ENCODE measurements at regions not wholly inside any gene's neighbourhood (a gene's known extent, or its start where the extent isn't known, plus 50 kb on each side); places are given as distances from the start of the nearest gene placed in this dataset.

GRCh38 chr5:54825005-54825404, 160.4 kb downstream of the ESM1 start:
- Mint-ChIP-seq H3K9me3 (peaks cover 2% of the 10 kb centered on the region), H3K27ac (no peak overlapping the region), H3K36me3 (ENCODE audit: low read depth) (no peaks in the 10 kb centered on the region), H3K4me3 (no peak overlapping the region), H3K27me3 (peaks cover 31% of the 10 kb centered on the region), H3K4me1 (no peaks in the 10 kb centered on the region)
- POLR2A ChIA-PET, result no interaction called here
- no peak for DNase-seq
- CTCF ChIA-PET, result interaction anchor here (3.0 kb wide), 1 partner anchor 20 kb away, joined by 10 read pairs; no protein-coding TSS in a partner anchor

- ChIA-PET CTCF (no interaction called here), POLR2A (no interaction called here)
- Mint-ChIP-seq H3K9me3 (peaks cover 2% of the 10 kb centered on the region), H3K27me3 (peaks cover 39% of the 10 kb centered on the region), H3K4me3 (no peak overlapping the region), H3K36me3 (ENCODE audit: low read depth) (no peaks in the 10 kb centered on the region), H3K27ac (no peak overlapping the region), H3K4me1 (no peaks in the 10 kb centered on the region)
- DNase-seq, result no peak
These were observed 162.4 kb downstream of the ESM1 start for GRCh38 chr5:54823006-54823405.

DNA sequence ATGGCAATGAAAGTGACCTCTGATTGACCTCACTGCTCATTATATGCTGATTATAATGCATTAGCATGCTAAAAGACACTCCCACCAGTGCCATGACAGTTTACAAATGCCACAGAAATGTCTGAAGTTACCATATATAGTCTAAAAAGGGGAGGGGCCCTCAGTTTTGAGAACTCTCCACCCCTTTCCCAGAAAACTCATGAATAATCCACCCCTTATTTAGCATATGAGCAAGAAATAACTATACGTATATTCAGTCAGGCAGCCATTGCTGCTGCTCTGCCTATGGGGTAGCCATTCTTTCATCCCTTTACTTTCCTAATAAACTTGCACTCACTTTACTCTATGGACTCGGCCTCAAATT, 163.1 kb downstream of the ESM1 start:
- H3K4me3 Mint-ChIP-seq, result no peak overlapping the region
- no peak for DNase-seq
- H3K4me1 Mint-ChIP-seq, result no peaks in the 10 kb centered on the region
- ChIA-PET POLR2A (no interaction called here), CTCF (no interaction called here)
- H3K27ac Mint-ChIP-seq, result no peak overlapping the region
- no peaks in the 10 kb centered on the region for H3K36me3 Mint-ChIP-seq (ENCODE audit: low read depth)
- H3K27me3 Mint-ChIP-seq, result peaks cover 37% of the 10 kb centered on the region
- H3K9me3 Mint-ChIP-seq, result peaks cover 2% of the 10 kb centered on the region

DNA sequence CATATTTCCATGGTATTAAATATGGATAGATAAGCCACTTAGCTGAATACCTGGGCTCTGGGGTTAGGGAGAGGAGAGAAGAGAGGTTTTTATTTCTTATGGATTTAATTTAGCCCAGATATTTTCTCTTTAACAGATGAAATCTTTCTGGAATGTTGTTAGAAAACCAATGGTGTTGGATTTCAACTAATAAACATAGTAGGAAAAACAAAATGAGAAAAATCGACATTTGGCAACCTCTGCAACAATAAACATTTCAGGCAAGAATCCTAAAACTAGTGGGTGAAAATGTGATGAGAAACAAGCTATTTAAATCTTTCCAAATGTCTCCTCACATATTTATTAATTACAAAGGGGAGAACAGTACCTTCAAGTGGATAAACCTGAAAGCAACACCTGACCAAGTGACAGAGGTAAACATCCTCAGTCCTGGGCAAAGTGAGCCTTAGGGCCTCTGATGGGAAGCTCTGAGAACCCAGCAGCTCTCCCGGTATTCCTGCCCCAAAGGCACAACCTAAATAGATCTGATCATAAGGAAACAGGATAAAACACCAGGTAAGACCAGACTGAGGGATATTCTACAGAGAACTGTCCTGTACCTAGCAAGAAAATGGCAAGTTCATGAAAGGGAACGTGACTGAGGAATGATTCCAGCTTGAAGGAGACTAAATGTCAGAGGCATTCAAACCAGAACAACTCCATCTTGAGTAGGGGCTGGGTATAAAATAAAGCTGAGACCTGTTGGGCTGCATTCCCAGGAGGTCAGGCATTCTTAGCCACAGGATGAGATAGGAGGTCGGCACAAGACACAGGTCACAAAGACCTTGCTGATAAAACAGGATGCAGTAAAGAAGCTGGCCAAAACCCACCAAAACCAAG, 163.7 kb downstream of the ESM1 start:
- H3K4me1 Mint-ChIP-seq, result no peaks in the 10 kb centered on the region
- H3K9me3 Mint-ChIP-seq, result peaks cover 2% of the 10 kb centered on the region
- CTCF ChIA-PET, result interaction anchor here (1.5 kb wide), 1 partner anchor 23 kb away, joined by 4 read pairs; no protein-coding TSS in a partner anchor
- no peak for DNase-seq
- peaks cover 35% of the 10 kb centered on the region for H3K27me3 Mint-ChIP-seq
- H3K27ac Mint-ChIP-seq, result no peak overlapping the region
- POLR2A ChIA-PET, result interaction anchor here (1.0 kb wide), 1 partner anchor 28 kb away, joined by 3 read pairs; no protein-coding TSS in a partner anchor
- no peaks in the 10 kb centered on the region for H3K36me3 Mint-ChIP-seq (ENCODE audit: low read depth)
- H3K4me3 Mint-ChIP-seq, result no peak overlapping the region

- H3K27ac Mint-ChIP-seq, result no peak overlapping the region
- H3K27me3 Mint-ChIP-seq, result peaks cover 35% of the 10 kb centered on the region
- POLR2A ChIA-PET, result interaction anchor here (1.0 kb wide), 1 partner anchor 27 kb away, joined by 3 read pairs; no protein-coding TSS in a partner anchor
- no peaks in the 10 kb centered on the region for H3K4me1 Mint-ChIP-seq
- H3K36me3 Mint-ChIP-seq (ENCODE audit: low read depth), result no peaks in the 10 kb centered on the region
- no peaks in the 10 kb centered on the region for H3K9me3 Mint-ChIP-seq
- no peak overlapping the region for H3K4me3 Mint-ChIP-seq
- no peak for DNase-seq
- CTCF ChIA-PET, result interaction anchor here (1.5 kb wide), 1 partner anchor 24 kb away, joined by 4 read pairs; no protein-coding TSS in a partner anchor
These were observed 164.9 kb downstream of the ESM1 start for GRCh38 chr5:54820346-54821134.

GRCh38 chr5:54807421-54807820, 178.0 kb downstream of the ESM1 start:
- CTCF ChIA-PET, result interaction anchor here (0.7 kb wide), 1 partner anchor 356 kb away, joined by 3 read pairs; no protein-coding TSS in a partner anchor
- Mint-ChIP-seq H3K27ac (no peak overlapping the region), H3K4me3 (no peak overlapping the region), H3K36me3 (ENCODE audit: low read depth) (peaks cover 5% of the 10 kb centered on the region), H3K27me3 (peaks cover 13% of the 10 kb centered on the region), H3K4me1 (peaks cover 6% of the 10 kb centered on the region), H3K9me3 (peaks cover 17% of the 10 kb centered on the region)
- POLR2A ChIA-PET, result no interaction called here
- no peak for DNase-seq

DNA sequence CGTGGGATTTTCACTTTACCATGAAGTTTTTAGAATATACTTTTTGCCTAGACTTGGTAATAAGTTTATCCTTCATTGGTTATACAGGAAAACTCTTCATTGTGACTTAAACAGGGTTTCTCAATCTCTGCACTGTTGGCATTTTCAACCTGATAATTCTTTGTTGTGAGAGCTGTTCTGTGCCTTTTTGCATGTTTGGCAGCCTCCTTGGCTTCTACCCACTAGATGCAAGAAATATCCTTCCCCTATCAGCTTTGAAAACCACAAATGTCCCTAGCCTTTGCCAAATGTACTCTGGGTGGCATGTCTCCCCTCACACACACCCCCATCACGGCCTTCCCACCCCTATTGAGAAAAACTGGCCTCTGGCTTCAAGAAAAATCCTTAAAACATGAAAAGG, 180.9 kb downstream of the ESM1 start:
- H3K27me3 Mint-ChIP-seq, result no peaks in the 10 kb centered on the region
- no peaks in the 10 kb centered on the region for H3K36me3 Mint-ChIP-seq (ENCODE audit: low read depth)
- ChIA-PET CTCF (no interaction called here), POLR2A (no interaction called here)
- no peak for DNase-seq
- peaks cover 7% of the 10 kb centered on the region for H3K9me3 Mint-ChIP-seq
- H3K4me1 Mint-ChIP-seq, result peaks cover 13% of the 10 kb centered on the region
- no peak overlapping the region for H3K4me3 Mint-ChIP-seq
- H3K27ac Mint-ChIP-seq, result no peak overlapping the region

DNA sequence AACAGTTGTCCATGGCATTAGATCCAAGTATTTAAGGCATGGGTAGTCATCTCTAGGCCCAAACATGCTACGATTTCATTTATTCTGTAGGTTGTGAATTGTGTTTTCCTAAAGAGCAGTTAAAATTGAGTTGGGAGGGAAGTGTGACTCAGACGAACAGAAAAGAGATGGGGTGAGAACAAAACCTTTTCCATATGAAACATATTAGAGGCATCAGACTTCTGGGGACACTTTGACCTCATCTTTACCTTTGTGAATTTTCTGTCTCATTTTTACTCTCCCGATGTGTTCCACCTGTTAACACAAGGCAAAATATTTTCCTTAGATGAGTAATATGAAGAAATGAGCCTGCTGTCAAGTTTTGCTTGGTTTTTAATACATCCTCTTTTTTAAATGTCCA, 181.3 kb downstream of the ESM1 start:
- Mint-ChIP-seq H3K4me1 (peaks cover 15% of the 10 kb centered on the region), H3K27ac (no peak overlapping the region), H3K4me3 (no peak overlapping the region), H3K36me3 (ENCODE audit: low read depth) (no peaks in the 10 kb centered on the region), H3K9me3 (peaks cover 7% of the 10 kb centered on the region), H3K27me3 (no peaks in the 10 kb centered on the region)
- ChIA-PET CTCF (no interaction called here), POLR2A (no interaction called here)
- DNase-seq, result no peak

- POLR2A ChIA-PET, result no interaction called here
These were observed 181.9 kb downstream of the ESM1 start for GRCh38 chr5:54803471-54804011.

DNA sequence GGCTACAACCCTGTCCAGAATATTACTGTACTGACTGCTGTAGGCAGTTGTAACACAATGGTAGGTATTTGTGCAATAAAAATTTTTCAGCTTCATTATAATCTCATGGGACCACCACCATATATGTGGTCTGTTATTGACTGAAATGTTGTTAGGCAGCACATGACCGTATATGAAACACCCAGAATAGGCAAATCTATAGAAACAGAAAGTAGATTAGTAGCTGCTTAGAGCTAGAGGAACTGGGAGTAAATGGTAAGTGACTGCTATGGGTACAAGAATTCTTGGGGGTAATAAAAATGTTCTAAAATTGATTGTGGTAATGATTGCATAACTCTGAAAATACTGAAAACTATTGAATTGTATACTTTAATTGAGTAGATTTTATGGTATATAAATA, 185.7 kb downstream of the ESM1 start:
- H3K4me3 Mint-ChIP-seq, result no peak overlapping the region
- DNase-seq, result no peak
- H3K36me3 Mint-ChIP-seq (ENCODE audit: low read depth), result peaks cover 21% of the 10 kb centered on the region
- peaks cover 38% of the 10 kb centered on the region for H3K4me1 Mint-ChIP-seq
- H3K27ac Mint-ChIP-seq, result no peak overlapping the region
- ChIA-PET POLR2A (interaction anchor here (0.9 kb wide), 1 partner anchor 189 kb away, joined by 3 read pairs; no protein-coding TSS in a partner anchor), CTCF (no interaction called here)
- H3K27me3 Mint-ChIP-seq, result peaks cover 10% of the 10 kb centered on the region
- peaks cover 11% of the 10 kb centered on the region for H3K9me3 Mint-ChIP-seq

More at GRCh38 chr5:54803471-54804011, 181.9 kb downstream of the ESM1 start:
- DNase-seq, result no peak
- H3K27ac Mint-ChIP-seq, result no peak overlapping the region
- H3K9me3 Mint-ChIP-seq, result peaks cover 4% of the 10 kb centered on the region
- CTCF ChIA-PET, result no interaction called here
- no peak overlapping the region for H3K4me3 Mint-ChIP-seq
- H3K36me3 Mint-ChIP-seq (ENCODE audit: low read depth), result no peaks in the 10 kb centered on the region
- no peaks in the 10 kb centered on the region for H3K27me3 Mint-ChIP-seq
- peaks cover 16% of the 10 kb centered on the region for H3K4me1 Mint-ChIP-seq

DNA sequence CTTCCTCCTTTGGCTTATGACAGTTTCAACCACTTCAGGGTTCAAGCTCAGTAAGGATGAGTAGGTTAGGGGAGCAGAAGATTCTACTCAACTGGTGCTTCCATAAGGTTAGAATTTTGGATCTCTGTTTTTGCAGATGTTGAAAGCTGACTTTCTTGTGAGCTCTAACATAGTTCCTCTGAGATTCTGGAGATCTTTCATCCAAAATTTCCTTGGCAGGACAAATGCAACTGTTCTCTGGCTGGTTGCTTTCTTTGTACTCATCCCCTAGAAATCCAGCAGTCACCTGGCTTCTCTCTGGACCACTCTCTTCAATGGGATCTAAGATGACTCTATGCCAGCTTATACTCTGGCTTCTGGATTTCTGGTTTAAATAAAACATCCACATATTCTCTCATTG, 189.6 kb downstream of the ESM1 start:
- H3K4me1 Mint-ChIP-seq, result peaks cover 46% of the 10 kb centered on the region
- H3K27me3 Mint-ChIP-seq, result peaks cover 10% of the 10 kb centered on the region
- POLR2A ChIA-PET, result interaction anchor here (1.5 to 2.7 kb wide), 4 partner anchors 51 to 276 kb away, joined by 4 to 13 read pairs (median 8); no protein-coding TSS in a partner anchor
- H3K36me3 Mint-ChIP-seq (ENCODE audit: low read depth), result peaks cover 35% of the 10 kb centered on the region
- CTCF ChIA-PET, result no interaction called here
- no peak for DNase-seq
- no peak overlapping the region for H3K4me3 Mint-ChIP-seq
- H3K27ac Mint-ChIP-seq, result peak overlapping the region; percentile 69
- H3K9me3 Mint-ChIP-seq, result peaks cover 19% of the 10 kb centered on the region

GRCh38 chr5:54795284-54795683, 190.1 kb downstream of the ESM1 start:
- CTCF ChIA-PET, result interaction anchor here (0.8 to 1.4 kb wide), 2 partner anchors 50 to 277 kb away, joined by 6 to 7 read pairs; partner anchors contain the start of gene SNX18
- no peak for DNase-seq
- peak overlapping the region; percentile 1 for H3K4me3 Mint-ChIP-seq
- H3K27ac Mint-ChIP-seq, result peak overlapping the region; percentile 69
- H3K36me3 Mint-ChIP-seq (ENCODE audit: low read depth), result peaks cover 39% of the 10 kb centered on the region
- peaks cover 21% of the 10 kb centered on the region for H3K9me3 Mint-ChIP-seq
- H3K27me3 Mint-ChIP-seq, result peaks cover 12% of the 10 kb centered on the region
- peaks cover 46% of the 10 kb centered on the region for H3K4me1 Mint-ChIP-seq
- POLR2A ChIA-PET, result interaction anchor here (0.9 to 2.7 kb wide), 7 partner anchors 39 to 278 kb away, joined by 3 to 17 read pairs (median 5); partner anchors contain the start of gene SNX18
